ENCODE measurements at regions not wholly inside any gene's neighbourhood (a gene's known extent, or its start where the extent isn't known, plus 50 kb on each side); places are given as distances from the start of the nearest gene placed in this dataset.

GRCh38 chr21:28387220-28387619 is 605.5 kb downstream of the LTN1 start:
- no peak for TF ChIP-seq CTCF (IDR thresholded peaks at IDR 0.05)
- no peak for TF ChIP-seq EP300 (IDR thresholded peaks at IDR 0.05)

Data from suprapubic skin (tissue), 3 donors.